ENCODE measurements at regions not wholly inside any gene's neighbourhood (a gene's known extent, or its start where the extent isn't known, plus 50 kb on each side); places are given as distances from the start of the nearest gene placed in this dataset.

GRCh38 chr12:13278249-13278787 is 81.8 kb downstream of the EMP1 start:
- no peak overlapping the region for H3K4me3 ChIP-seq (ENCODE audit: insufficient read depth, low read depth, low read length)
- peaks cover 16% of the 10 kb centered on the region for H3K27me3 ChIP-seq (ENCODE audit: control insufficient read depth, insufficient read depth, low read length, poor library complexity, severe bottlenecking)
- WGBS, 2 experiments: 24 to 25% methylated on average over 32 of the region's 32 CpGs
- no peaks in the 10 kb centered on the region for H3K9me3 ChIP-seq (ENCODE audit: control insufficient read depth, low read length)
- peaks cover 21% of the 10 kb centered on the region for H3K4me1 ChIP-seq (ENCODE audit: control insufficient read depth, insufficient read depth, low read length)
- H3K27ac ChIP-seq (ENCODE audit: insufficient read depth, low read depth, low read length, poor library complexity, severe bottlenecking): no peak overlapping the region
- H3K36me3 ChIP-seq (ENCODE audit: control insufficient read depth, insufficient read depth, low read length): no peaks in the 10 kb centered on the region

DNA sequence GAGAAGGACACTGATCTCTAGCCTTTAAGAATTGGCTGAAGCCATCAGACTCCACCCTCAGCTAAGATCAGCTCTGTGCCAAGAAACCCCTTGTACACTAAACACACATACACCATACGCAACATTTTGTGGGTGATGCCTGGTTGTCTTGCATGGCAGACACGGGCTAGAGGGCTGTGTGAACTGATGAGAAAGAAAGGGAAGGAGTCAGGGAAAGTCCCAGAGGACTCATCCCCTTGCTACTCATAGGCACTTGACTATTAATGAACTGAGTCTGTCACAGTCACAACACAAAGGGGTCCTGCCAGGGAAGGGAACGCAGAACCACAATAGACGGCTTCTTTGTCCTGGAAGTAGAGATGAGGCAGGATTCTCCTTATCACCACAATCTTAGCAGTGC is 80.8 kb downstream of the EMP1 start:
- H3K4me3 ChIP-seq (ENCODE audit: insufficient read depth, low read depth, low read length): no peak overlapping the region
- no peaks in the 10 kb centered on the region for H3K36me3 ChIP-seq (ENCODE audit: control insufficient read depth, insufficient read depth, low read length)
- H3K27ac ChIP-seq (ENCODE audit: insufficient read depth, low read depth, low read length, poor library complexity, severe bottlenecking): no peak overlapping the region
- WGBS, 2 experiments: 64 to 73% methylated on average over 4 of the region's 4 CpGs
- H3K27me3 ChIP-seq (ENCODE audit: control insufficient read depth, insufficient read depth, low read length, poor library complexity, severe bottlenecking): peaks cover 16% of the 10 kb centered on the region
- no peaks in the 10 kb centered on the region for H3K9me3 ChIP-seq (ENCODE audit: control insufficient read depth, low read length)
- peaks cover 21% of the 10 kb centered on the region for H3K4me1 ChIP-seq (ENCODE audit: control insufficient read depth, insufficient read depth, low read length)

GRCh38 chr12:13275241-13276085 is 78.9 kb downstream of the EMP1 start:
- Histone ChIP-seq H3K36me3 (ENCODE audit: control insufficient read depth, insufficient read depth, low read length) (no peaks in the 10 kb centered on the region), H3K27me3 (ENCODE audit: control insufficient read depth, insufficient read depth, low read length, poor library complexity, severe bottlenecking) (peaks cover 15% of the 10 kb centered on the region), H3K27ac (ENCODE audit: insufficient read depth, low read depth, low read length, poor library complexity, severe bottlenecking) (peak overlapping the region; percentile 33), H3K4me1 (ENCODE audit: control insufficient read depth, insufficient read depth, low read length) (peaks cover 21% of the 10 kb centered on the region), H3K9me3 (ENCODE audit: control insufficient read depth, low read length) (no peaks in the 10 kb centered on the region), H3K4me3 (ENCODE audit: insufficient read depth, low read depth, low read length) (no peak overlapping the region)
- WGBS, 2 experiments: 78 to 80% methylated on average over 9 to 10 of the region's 10 CpGs

DNA sequence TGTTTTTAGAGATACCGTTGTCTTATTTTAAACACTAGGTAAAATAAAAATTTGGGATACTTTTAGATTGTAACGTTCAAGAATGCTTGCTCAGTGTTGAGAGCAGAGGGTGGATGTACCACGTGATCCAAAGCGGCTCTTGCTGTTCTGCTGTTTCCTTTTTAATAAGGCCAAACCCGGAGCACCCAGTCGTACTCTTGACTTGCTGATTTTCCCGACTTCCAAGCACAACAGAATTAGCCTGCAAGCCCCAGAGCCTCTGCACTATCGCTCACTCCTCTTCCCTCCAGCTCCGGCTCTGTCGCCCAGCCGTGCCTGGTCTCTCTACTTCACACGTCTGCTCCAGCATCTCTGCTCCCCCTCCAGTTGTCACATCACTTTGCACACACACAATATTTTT is 77.3 kb downstream of the EMP1 start:
- Histone ChIP-seq H3K36me3 (ENCODE audit: control insufficient read depth, insufficient read depth, low read length) (no peaks in the 10 kb centered on the region), H3K4me3 (ENCODE audit: insufficient read depth, low read depth, low read length) (no peak overlapping the region)
- WGBS, 2 experiments: 90% methylated on average over 12 of the region's 12 CpGs

DNA sequence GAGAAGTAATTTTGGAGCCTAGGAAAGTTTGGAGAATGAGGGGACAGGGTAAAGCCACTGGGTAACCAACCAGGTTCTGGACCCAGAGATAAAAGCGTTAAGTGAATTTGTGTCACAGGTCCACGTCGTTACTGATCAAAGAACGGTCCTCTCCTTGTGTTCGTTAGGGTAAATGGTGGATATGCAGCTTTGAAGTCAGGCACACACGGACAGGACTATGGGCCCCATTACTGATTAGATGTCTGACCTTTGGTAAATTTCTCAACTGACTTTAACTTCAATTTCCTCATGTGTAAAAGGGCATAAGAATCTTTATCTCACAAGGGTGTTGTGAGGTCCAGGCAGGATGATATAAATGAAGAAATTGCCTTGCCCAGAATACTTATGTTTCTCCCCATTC is 76.6 kb downstream of the EMP1 start:
- 93 to 96% methylated on average over 6 of the region's 6 CpGs for WGBS, 2 experiments
- no peaks in the 10 kb centered on the region for H3K27me3 ChIP-seq (ENCODE audit: control insufficient read depth, insufficient read depth, low read length, poor library complexity, severe bottlenecking)

More for the DNA sequence above, 77.3 kb downstream of the EMP1 start:
- no peaks in the 10 kb centered on the region for H3K9me3 ChIP-seq (ENCODE audit: control insufficient read depth, low read length)
- H3K27me3 ChIP-seq (ENCODE audit: control insufficient read depth, insufficient read depth, low read length, poor library complexity, severe bottlenecking): peaks cover 3% of the 10 kb centered on the region
- H3K4me1 ChIP-seq (ENCODE audit: control insufficient read depth, insufficient read depth, low read length): peaks cover 21% of the 10 kb centered on the region
- no peak overlapping the region for H3K27ac ChIP-seq (ENCODE audit: insufficient read depth, low read depth, low read length, poor library complexity, severe bottlenecking)

DNA sequence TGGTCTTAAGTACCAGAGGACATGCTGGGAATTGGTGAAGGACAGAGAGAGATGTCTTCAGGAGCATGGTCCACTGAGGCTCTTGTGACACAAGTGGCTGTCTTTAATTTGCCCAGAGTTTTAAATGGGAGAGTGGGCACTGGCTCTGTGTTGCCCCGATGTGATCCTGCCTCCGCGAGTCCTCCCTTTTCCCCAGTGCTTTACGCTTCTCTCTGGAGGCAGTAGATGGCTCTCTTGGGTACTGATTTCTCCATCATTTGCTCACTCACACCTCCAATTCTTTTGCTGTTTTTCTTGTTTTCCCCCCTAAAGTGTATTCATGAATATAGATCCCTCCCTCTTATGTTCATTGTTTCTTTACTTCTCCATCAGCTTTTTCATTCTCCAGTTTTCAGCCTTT is 74.3 kb downstream of the EMP1 start:
- no peaks in the 10 kb centered on the region for H3K36me3 ChIP-seq (ENCODE audit: control insufficient read depth, insufficient read depth, low read length)
- H3K4me3 ChIP-seq (ENCODE audit: insufficient read depth, low read depth, low read length): no peak overlapping the region
- WGBS, 2 experiments: 91 to 92% methylated on average over 4 of the region's 4 CpGs
- peaks cover 4% of the 10 kb centered on the region for H3K4me1 ChIP-seq (ENCODE audit: control insufficient read depth, insufficient read depth, low read length)
- no peak overlapping the region for H3K27ac ChIP-seq (ENCODE audit: insufficient read depth, low read depth, low read length, poor library complexity, severe bottlenecking)
- H3K9me3 ChIP-seq (ENCODE audit: control insufficient read depth, low read length): no peaks in the 10 kb centered on the region
- no peaks in the 10 kb centered on the region for H3K27me3 ChIP-seq (ENCODE audit: control insufficient read depth, insufficient read depth, low read length, poor library complexity, severe bottlenecking)

More for the DNA sequence above, 76.6 kb downstream of the EMP1 start:
- H3K9me3 ChIP-seq (ENCODE audit: control insufficient read depth, low read length): no peaks in the 10 kb centered on the region
- no peak overlapping the region for H3K27ac ChIP-seq (ENCODE audit: insufficient read depth, low read depth, low read length, poor library complexity, severe bottlenecking)
- no peak overlapping the region for H3K4me3 ChIP-seq (ENCODE audit: insufficient read depth, low read depth, low read length)
- no peaks in the 10 kb centered on the region for H3K36me3 ChIP-seq (ENCODE audit: control insufficient read depth, insufficient read depth, low read length)
- H3K4me1 ChIP-seq (ENCODE audit: control insufficient read depth, insufficient read depth, low read length): peaks cover 21% of the 10 kb centered on the region
